Transverse colon (tissue), 4 donors: ENCODE measurements at regions not wholly inside any gene's neighbourhood (a gene's known extent, or its start where the extent isn't known, plus 50 kb on each side); places are given as distances from the start of the nearest gene placed in this dataset.

Experiments
- DNase-seq: peaks from one replicate; pipeline ENCODE4 v3.0.0-alpha.2; 2019
- H3K27ac ChIP-seq, 4 donors: fragments of 200-600 bp; sonication (generic); 2 replicates each; pipeline ENCODE4 v1.5.1; 2016 to 2018; ENCODE audit warnings: inconsistent platforms in 4 of 4
- H3K27me3 ChIP-seq: fragments of 200-600 bp; sonication (generic); 2 replicates; pipeline ENCODE4 v1.5.1; 2017; ENCODE audit warnings: inconsistent platforms
- H3K36me3 ChIP-seq, 4 donors: fragments of 200-600 bp; sonication (generic); 2 replicates each; pipeline ENCODE4 v1.5.1; 2017 to 2019; ENCODE audit warnings: inconsistent platforms in 4 of 4
- H3K4me1 ChIP-seq, 4 donors: fragments of 200-600 bp; sonication (generic); 2 replicates each; pipeline ENCODE4 v1.5.1; 2017 to 2020; ENCODE audit warnings: inconsistent platforms in 4 of 4
- H3K4me3 ChIP-seq, 4 donors: fragments of 200-600 bp; sonication (generic); 1 replicate in 1 of 4; 2 replicates in 3 of 4; pipeline versions ENCODE4 v1.5.1 to v1.6.1; 2017 to 2019; ENCODE audit warnings: inconsistent platforms in 4 of 4
- H3K9me3 ChIP-seq, 2 donors: fragments of 200-600 bp; sonication (generic); 2 replicates each; pipeline ENCODE4 v1.5.1; 2017 to 2019; ENCODE audit warnings: inconsistent platforms in 2 of 2
- CTCF ChIP-seq, 5 experiments: fragments of 200-600 bp in 3 of 5; fragments of 450-650 bp in 2 of 5; sonication (generic) in 3 of 5; IDR thresholded peaks; 1 replicate in 2 of 5; 2 replicates in 3 of 5; pipeline ENCODE4 v1.5.1; 2016 to 2017; ENCODE audit warnings: antibody characterized with exemption in 5 of 5, inconsistent platforms in 3 of 5, mild to moderate bottlenecking in 2 of 5, moderate library complexity in 1 of 5
- EP300 ChIP-seq: sonication (generic); formaldehyde crosslinking; IDR thresholded peaks from one replicate; pipeline ENCODE4 v1.6.1; 2017; ENCODE audit warnings: antibody characterized with exemption, low read depth
- POLR2A ChIP-seq: fragments of 450-650 bp; IDR thresholded peaks from one replicate; pipeline ENCODE4 v1.6.1; 2016; ENCODE audit warnings: antibody characterized with exemption, mild to moderate bottlenecking, moderate library complexity
- POLR2AphosphoS5 ChIP-seq, 3 donors: sonication (generic); formaldehyde crosslinking; IDR thresholded peaks; one replicate each; pipeline ENCODE4 v1.6.1; 2016; ENCODE audit warnings: antibody characterized with exemption in 3 of 3
- WGBS, 2 donors: methylation state at CpG; one replicate each; pipeline ENCODE4 v1.1.5; 2018; ENCODE audit warnings: low coverage in 1 of 2; 5-methylcytosine and 5-hydroxymethylcytosine counted together
- in situ Hi-C, 4 donors: fragments of 200-750 bp; cut with MboI; loops; one replicate each; pipeline versions ENCODE4 v1.15.0 to v1.15.1; 2017; ENCODE audit warnings: low sequenced_read_pairs in 3 of 4, low pct_ligation_motif_present in 1 of 4, low pct_unique_long_range_greater_than_20kb in 1 of 4
- intact Hi-C: fragments of 100-400 bp; cut with DNase I; formaldehyde crosslinking; loops from one replicate; pipeline ENCODE4 v1.15.1; 2023; ENCODE audit warnings: low total_unique reads

GRCh38 chr2:40591774-40592173 lies 139.9 kb upstream of the SLC8A1 start:
- DNase-seq = no peak
- intact Hi-C loops (no loop called here), in situ Hi-C loops (no loop called here)
- Histone ChIP-seq H3K9me3 (no peaks in the 10 kb centered on the region), H3K36me3 (no peaks in the 10 kb centered on the region), H3K27me3 (no peaks in the 10 kb centered on the region), H3K4me3 (no peak overlapping the region), H3K27ac (no peak overlapping the region), H3K4me1 (no peaks in the 10 kb centered on the region)
- WGBS, 2 donors = 64 to 72% methylated on average over 3 of the region's 3 CpGs
- TF ChIP-seq CTCF (IDR thresholded peaks at IDR 0.05) = no peak
- no peak for TF ChIP-seq EP300
- TF ChIP-seq POLR2AphosphoS5 (IDR thresholded peaks at IDR 0.05) = no peak
- no peak for TF ChIP-seq POLR2A

GRCh38 chr2:40592218-40592617 lies 140.3 kb upstream of the SLC8A1 start:
- in situ Hi-C loops = no loop called here
- 55 to 57% methylated on average over 2 of the region's 2 CpGs for WGBS, 2 donors
- no peak for TF ChIP-seq EP300
- no peak for TF ChIP-seq POLR2A
- no peak for TF ChIP-seq POLR2AphosphoS5 (IDR thresholded peaks at IDR 0.05)
- no peak for TF ChIP-seq CTCF (IDR thresholded peaks at IDR 0.05)

GRCh38 chr2:40606862-40607261 lies 155.0 kb upstream of the SLC8A1 start:
- 71 to 73% methylated on average over 4 of the region's 4 CpGs for WGBS, 2 donors
- Histone ChIP-seq H3K36me3 (no peaks in the 10 kb centered on the region), H3K27ac (no peak overlapping the region), H3K9me3 (no peaks in the 10 kb centered on the region), H3K27me3 (no peaks in the 10 kb centered on the region), H3K4me3 (no peak overlapping the region), H3K4me1 (no peaks in the 10 kb centered on the region)
- no peak for TF ChIP-seq EP300
- TF ChIP-seq POLR2AphosphoS5 (IDR thresholded peaks at IDR 0.05) = no peak
- no peak for TF ChIP-seq POLR2A
- no peak for TF ChIP-seq CTCF (IDR thresholded peaks at IDR 0.05)
- DNase-seq = no peak
- in situ Hi-C loops = no loop called here
- intact Hi-C loops = no loop called here

More at GRCh38 chr2:40592218-40592617, 140.3 kb upstream of the SLC8A1 start:
- H3K4me1 ChIP-seq = no peaks in the 10 kb centered on the region
- no peaks in the 10 kb centered on the region for H3K36me3 ChIP-seq
- no peak for DNase-seq
- intact Hi-C loops = no loop called here
- no peaks in the 10 kb centered on the region for H3K27me3 ChIP-seq
- no peaks in the 10 kb centered on the region for H3K9me3 ChIP-seq
- no peak overlapping the region for H3K27ac ChIP-seq
- H3K4me3 ChIP-seq = no peak overlapping the region

- H3K4me3 ChIP-seq = no peak overlapping the region
- 61 to 100% methylated on average over 2 to 4 of the region's 4 CpGs for WGBS, 2 donors
- in situ Hi-C loops (no loop called here), intact Hi-C loops (no loop called here)
- TF ChIP-seq EP300 = no peak
- no peak for TF ChIP-seq CTCF (IDR thresholded peaks at IDR 0.05)
- TF ChIP-seq POLR2A = no peak
- TF ChIP-seq POLR2AphosphoS5 (IDR thresholded peaks at IDR 0.05) = no peak
- DNase-seq = no peak
- no peak overlapping the region for H3K27ac ChIP-seq
- H3K36me3 ChIP-seq = no peaks in the 10 kb centered on the region
- H3K9me3 ChIP-seq = no peaks in the 10 kb centered on the region
- no peaks in the 10 kb centered on the region for H3K4me1 ChIP-seq
- H3K27me3 ChIP-seq = no peaks in the 10 kb centered on the region
These were observed 159.3 kb upstream of the SLC8A1 start for GRCh38 chr2:40611196-40611595.
